CMK (cell line): ENCODE measurements at regions not wholly inside any gene's neighbourhood (a gene's known extent, or its start where the extent isn't known, plus 50 kb on each side); places are given as distances from the start of the nearest gene placed in this dataset.

Experiments
- DNase-seq: peaks from one replicate; pipeline ENCODE4 v3.0.0-alpha.2; 2010; ENCODE audit warnings: low read depth

DNA sequence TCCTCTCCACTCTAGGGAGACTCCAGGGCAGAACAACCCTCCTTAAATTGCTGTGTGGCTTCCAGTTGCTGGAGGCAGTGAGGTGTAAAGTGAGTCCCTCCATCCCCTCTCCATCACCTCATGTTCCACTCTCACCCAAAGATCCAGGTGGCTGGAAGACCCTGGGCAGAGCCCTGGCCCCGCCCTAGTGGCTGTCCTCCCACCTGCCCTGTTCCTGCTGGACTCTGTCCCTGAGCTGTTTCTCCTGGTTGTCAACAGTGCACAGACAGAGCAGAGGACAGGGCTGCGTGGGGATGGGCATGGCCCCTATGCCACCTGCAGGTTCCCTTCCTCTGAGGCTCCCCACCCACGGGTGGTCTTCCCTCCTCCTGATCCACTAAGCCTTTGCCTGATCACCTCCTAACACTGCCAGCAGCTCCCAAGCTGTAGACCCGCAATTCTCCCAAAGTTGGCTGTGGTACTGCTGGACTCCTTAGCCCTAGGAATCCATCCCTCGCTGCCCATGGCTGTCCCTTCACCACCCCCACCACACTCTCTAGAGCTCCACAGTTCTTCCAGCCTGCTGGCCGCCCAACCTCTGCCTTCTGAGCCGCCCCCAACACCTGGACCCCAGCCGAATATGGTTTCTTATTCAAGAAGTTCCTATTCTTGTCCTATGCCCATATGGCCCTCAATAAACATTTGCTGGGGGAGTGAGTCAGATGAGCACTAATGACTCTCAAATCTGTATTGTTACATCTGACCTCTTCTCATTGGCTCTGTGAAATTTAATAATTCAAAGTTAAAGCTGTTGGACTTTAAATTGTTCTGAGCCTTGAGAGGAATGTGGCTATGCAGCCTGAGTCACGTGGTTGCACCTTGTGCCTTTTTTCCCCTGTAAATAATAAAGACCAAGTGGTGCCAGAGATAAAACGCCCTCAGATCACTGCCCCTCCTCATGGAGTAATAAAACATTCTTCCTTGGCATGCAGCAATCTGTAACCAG is 260.0 kb upstream of the HS6ST1 start:
- DNase-seq: no peak

DNA sequence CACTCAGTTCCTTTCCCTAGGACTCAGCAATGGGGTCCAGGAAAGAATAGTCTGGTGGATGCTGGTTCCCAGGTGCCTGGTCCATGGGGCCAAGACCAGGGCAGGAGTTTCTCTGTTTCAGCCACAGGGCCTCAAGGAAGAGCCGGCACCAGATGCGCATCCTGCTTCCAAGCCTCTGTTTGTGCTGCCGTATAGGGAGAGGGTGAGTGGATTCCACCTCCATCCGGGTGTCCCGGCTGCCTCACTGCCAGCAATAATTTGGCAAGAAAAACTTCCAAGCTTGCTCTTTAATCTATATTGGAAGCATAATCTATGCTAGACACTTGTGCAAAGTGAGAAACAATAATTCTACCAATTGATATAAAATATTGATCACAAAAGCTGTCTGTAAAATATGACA is 261.2 kb upstream of the HS6ST1 start:
- no peak for DNase-seq

DNA sequence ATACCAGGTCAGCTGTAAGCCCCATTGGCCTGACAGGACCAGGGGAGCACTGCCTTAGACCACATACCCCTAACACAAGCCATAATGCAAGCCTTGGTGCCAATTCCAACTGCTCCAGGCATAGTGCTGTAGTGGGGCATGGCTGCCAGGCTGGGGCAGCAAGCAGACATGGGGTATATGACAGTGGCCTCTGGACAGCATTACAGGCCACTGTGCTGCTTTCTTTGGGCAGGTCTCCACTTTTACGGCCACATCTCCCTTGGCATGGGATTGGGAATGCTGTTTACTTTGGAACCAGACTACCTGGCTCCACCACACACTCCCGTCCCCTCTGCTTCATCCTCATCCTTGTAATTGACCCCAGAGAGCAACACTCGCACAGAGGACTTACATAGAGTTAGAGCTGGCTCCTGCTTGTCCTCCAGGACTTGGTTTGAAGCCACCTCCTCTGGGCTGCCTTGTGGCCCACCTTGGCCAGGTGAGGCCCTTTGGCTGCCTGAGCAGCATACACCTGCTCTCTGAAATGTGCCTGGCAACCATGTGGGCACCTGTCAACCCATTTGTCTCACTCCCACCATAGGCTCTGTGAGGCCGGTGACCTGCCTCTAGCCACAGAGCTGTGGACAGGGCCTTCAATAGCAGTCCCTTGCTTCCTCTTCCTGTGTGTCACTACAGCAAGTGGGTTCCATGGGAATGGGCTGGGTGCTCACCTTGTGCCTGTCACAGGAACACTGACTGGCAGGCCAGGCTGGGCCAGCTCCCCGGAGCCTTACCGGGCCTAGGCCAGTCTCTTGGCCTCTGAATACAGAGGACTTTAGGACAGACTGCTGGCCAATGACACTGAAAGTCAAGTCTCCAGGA is 262.6 kb upstream of the HS6ST1 start:
- DNase-seq: no peak

GRCh38 chr2:128581849-128582244 is 263.2 kb upstream of the HS6ST1 start:
- no peak for DNase-seq

- DNase-seq: no peak
These were observed 265.7 kb upstream of the HS6ST1 start for GRCh38 chr2:128584296-128584890.

GRCh38 chr2:128585706-128586105 is 267.0 kb upstream of the HS6ST1 start:
- DNase-seq: no peak

DNA sequence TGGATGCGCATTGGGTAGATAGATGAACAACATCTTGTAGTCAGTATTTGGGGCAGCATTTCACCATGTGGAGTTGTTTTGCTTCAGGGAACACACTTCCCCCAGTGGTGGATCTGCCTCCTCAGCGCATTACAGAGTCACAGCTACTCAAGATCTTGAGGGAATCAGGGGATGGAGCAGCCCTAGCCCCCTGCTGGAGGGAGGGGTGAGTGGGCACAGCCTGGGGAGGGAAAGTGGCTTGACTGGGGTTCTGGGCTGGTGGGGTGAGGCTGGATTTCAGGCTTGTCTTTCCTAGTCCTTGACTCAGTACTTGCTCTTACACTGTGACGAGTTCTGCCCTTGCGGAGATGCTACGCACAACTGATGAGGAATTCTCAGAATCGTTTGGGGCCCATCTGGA is 271.0 kb upstream of the HS6ST1 start:
- no peak for DNase-seq

- no peak for DNase-seq
These were observed 271.8 kb upstream of the HS6ST1 start for GRCh38 chr2:128590309-128591021.

DNA sequence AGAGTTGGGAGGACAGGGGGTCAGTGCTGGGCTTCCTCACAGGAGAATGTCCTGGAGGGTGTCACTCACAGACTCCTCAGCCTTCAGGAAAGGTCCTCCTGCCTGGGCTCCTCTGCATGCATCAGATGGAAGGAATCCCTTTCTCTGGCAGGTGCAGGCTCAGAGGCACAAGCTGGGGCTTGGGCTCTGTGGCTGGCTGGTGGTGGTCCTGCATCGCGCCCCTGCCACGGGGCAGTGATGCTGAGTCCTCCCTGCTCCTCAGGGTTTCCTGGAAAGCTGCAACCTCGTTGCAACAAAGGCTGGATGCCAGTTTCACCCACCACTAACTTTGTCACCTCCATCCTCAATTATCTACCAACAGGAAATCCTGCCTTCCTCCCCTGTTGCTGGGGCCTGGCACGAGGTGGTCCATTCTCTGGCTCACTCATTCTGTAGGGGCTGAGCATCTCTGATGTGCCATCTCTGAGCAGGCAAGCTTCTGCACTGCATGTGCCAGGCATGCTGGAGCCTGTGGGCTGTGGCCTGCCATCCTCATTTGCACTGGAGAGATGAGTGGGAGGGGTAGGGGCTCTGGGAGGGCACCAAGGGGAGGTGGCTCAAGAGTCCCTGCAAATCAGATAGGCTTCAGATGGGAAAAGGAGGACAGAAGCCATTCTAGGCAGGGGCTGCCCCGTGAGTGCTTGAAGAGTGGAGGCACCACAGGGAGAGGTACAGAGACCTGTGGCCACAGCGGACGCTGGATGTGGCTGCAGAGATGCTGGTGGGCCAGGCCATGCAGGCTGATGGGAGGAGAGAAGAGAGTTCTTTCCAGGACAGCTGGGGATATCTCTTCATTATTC is 272.6 kb upstream of the HS6ST1 start:
- no peak for DNase-seq

GRCh38 chr2:128591861-128592822 is 273.5 kb upstream of the HS6ST1 start:
- DNase-seq: no peak

GRCh38 chr2:128593518-128593878 is 274.8 kb upstream of the HS6ST1 start:
- no peak for DNase-seq

DNA sequence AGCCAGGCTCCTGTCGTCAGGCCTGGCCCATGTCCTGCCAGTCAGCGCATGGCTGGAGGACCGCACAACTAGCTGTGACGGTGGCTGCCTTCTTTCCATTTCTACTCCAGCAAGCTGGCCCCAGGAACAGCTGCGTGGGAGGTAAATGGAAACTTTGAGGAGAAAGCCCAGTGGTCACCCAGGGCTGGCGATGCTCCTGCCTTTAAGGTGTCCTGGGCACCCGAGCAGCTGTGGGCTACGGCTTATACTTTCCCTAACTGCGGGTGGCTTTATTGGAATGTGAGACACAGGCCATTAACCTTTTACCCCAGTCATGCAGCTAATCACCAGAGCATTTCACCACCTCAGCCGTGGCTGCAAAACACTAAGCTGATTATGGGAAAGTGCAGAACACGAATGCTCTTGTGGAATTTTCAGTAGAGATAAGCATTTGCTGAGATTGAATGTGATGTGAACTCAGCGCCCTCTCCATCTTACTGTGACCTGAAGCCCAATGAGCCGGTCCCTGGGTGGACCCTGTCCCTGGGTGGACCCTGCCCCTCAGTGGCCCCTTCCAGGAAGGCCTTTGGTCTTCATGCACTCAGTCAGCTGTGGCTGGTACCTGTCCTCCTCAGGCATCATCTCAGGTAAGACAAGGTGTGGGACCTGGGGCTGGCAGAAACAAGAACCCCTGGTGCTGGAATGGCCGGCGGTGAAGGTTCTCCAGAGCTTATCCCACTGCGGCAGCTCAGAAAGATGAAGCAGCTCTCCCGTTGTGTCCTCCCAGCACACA is 275.4 kb upstream of the HS6ST1 start:
- DNase-seq: no peak

DNA sequence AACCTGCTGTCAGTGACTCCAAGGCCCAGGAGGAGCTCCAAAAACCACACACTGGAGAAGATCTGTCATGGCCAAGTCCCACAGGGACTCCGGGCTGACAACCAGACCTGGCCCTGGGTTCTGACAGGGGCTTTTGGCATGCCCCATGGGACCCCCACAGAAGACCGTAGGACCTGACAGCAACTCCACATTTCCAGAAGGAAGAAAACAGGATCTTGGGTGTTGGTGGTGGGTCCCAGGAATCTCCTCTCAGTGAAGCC is 275.9 kb upstream of the HS6ST1 start:
- no peak for DNase-seq

GRCh38 chr2:128594953-128595677 is 276.4 kb upstream of the HS6ST1 start:
- no peak for DNase-seq

- no peak for DNase-seq
These were observed 277.2 kb upstream of the HS6ST1 start for GRCh38 chr2:128595763-128596395.

GRCh38 chr2:128596396-128597120 is 277.9 kb upstream of the HS6ST1 start:
- DNase-seq: no peak

DNA sequence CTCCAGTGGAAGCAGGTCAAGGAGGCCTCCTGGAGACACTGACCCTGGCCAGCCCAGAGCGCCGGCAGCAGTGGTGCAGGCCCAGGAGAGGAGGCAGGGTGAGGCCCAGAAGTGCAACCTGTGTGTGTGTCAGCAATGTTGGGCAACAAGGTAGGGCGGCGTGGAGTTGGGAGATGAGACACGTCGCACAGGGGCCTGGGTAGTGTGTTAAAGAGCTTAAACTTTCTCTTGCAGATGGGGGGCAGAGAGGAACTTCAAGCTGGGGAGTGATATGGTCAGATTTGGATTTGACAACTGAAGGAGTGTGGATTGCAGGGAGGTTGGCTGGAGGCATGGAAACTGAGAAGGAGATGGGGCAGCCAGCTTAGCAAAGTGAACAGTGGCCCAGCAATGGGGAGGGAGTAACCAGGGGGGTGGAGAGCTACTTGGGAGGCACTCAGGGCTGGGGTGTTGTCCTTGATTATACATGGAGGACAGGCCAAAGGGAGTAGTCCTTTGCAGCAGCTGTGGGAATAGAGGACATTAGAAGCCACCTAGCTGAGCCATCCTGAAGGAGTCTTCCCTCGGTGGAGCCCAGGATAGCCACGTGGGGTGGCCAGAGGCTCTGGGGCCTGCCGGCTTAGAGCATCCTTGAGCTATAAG is 278.6 kb upstream of the HS6ST1 start:
- no peak for DNase-seq
